HepG2 (cell line): ENCODE measurements at regions not wholly inside any gene's neighbourhood (a gene's known extent, or its start where the extent isn't known, plus 50 kb on each side); places are given as distances from the start of the nearest gene placed in this dataset.

ENCODE experiments used
- ATAC-seq: fragments of 200-7000 bp; cut with Tn5 transposase; 3 replicates; pipeline ENCODE4 v1.9.1; 2020; ENCODE audit warnings: mild to moderate bottlenecking, moderate library complexity
- BruUV-seq: library from RNA; stranded (reverse); fragments of 400-500 nt; replicated peaks from 2 replicates; lab custom pipeline; 2021; lab: Mats Ljungman, UMichigan
- CTCF ChIA-PET: fragments of 300-600 bp; formaldehyde crosslinking; extraction: SDS; loops from one replicate; lab custom pipeline; 2021; ENCODE audit warnings: low total read pairs, inconsistent platforms, low intra/inter-chr PET ratio; lab: Yijun Ruan, JAX
- POLR2A ChIA-PET: fragments of 350-600 bp; sonication (Branson Sonifier 250); formaldehyde crosslinking; loops from one replicate; lab custom pipeline; 2020; ENCODE audit warnings: antibody characterized with exemption, inconsistent platforms; lab: Yijun Ruan, JAX
- DNase-seq: peaks from one replicate; pipeline ENCODE4 v3.0.0-alpha.2; 2015; ENCODE audit warnings: low spot score
- FAIRE-seq: peaks from 3 replicates; lab custom pipeline; 2011; peaks lifted over from hg19 to GRCh38; lab: Jason Lieb, UNC
- H2AFZ ChIP-seq: one replicate; pipeline ENCODE4 v1.6.1; 2011; ENCODE audit warnings: low read length, inconsistent platforms
- H3K27ac ChIP-seq: fragments of 300-600 bp; 3 replicates; pipeline ENCODE4 v1.8.0; 2011; ENCODE audit warnings: mixed run types, mild to moderate bottlenecking, mixed read lengths, low read length, inconsistent platforms; ENCODE audit not compliant: insufficient read depth; ENCODE audit errors: extremely low read length
- H3K27me3 ChIP-seq, 2 experiments: fragments of 200-600 bp in 1 of 2; 2 replicates in 1 of 2; 3 replicates in 1 of 2; pipeline versions ENCODE4 v1.6.0 to v1.8.0; 2011; ENCODE audit warnings: low read length in 2 of 2, mild to moderate bottlenecking in 2 of 2, moderate library complexity in 2 of 2, inconsistent platforms in 1 of 2; ENCODE audit not compliant: insufficient read depth in 2 of 2, control insufficient read depth in 1 of 2
- H3K36me3 ChIP-seq, 2 experiments: fragments of 200-600 bp in 1 of 2; replicated peaks in 1 of 2; 2 replicates in 1 of 2; 3 replicates in 1 of 2; pipeline versions ENCODE4 v1.5.1 to v1.8.0; 2011; ENCODE audit warnings: low read length in 2 of 2, inconsistent platforms in 1 of 2; ENCODE audit not compliant: insufficient read depth in 2 of 2, control insufficient read depth in 1 of 2
- H3K4me1 ChIP-seq: 2 replicates; pipeline ENCODE4 v1.5.1; 2012; ENCODE audit warnings: low read length, inconsistent platforms; ENCODE audit not compliant: insufficient read depth
- H3K4me2 ChIP-seq: 2 replicates; pipeline ENCODE4 v1.6.0; 2011; ENCODE audit warnings: low read depth, low read length, inconsistent platforms
- H3K4me3 ChIP-seq, 3 experiments: fragments of 200-600 bp in 1 of 3; sonication (generic), shearing (Covaris generic) in 1 of 3; replicated peaks in 1 of 3; 2 replicates each; pipeline ENCODE4 v1.5.1; 2011 to 2016; ENCODE audit warnings: low read length in 3 of 3, inconsistent platforms in 2 of 3, low read depth in 2 of 3, mild to moderate bottlenecking in 2 of 3, control low read depth in 1 of 3, mixed read lengths in 1 of 3; ENCODE audit not compliant: insufficient read depth in 1 of 3
- H3K79me2 ChIP-seq: one replicate; pipeline ENCODE4 v1.6.1; 2011; ENCODE audit warnings: low read length, inconsistent platforms; ENCODE audit not compliant: insufficient read depth
- H3K9ac ChIP-seq: 2 replicates; pipeline ENCODE4 v1.6.0; 2011; ENCODE audit warnings: mild to moderate bottlenecking, low read depth, low read length, inconsistent platforms; ENCODE audit not compliant: insufficient read depth
- H3K9me3 ChIP-seq: 2 replicates; pipeline ENCODE4 v1.5.1; 2012; ENCODE audit warnings: mild to moderate bottlenecking, low read length
- H4K20me1 ChIP-seq: 2 replicates; pipeline ENCODE4 v1.6.0; 2011; ENCODE audit warnings: inconsistent platforms, mild to moderate bottlenecking, low read length, moderate library complexity; ENCODE audit not compliant: insufficient read depth
- ARHGAP35 ChIP-seq: sonication (generic); formaldehyde crosslinking; IDR thresholded peaks from 2 replicates; pipeline ENCODE4 v1.9.0; 2022; ENCODE audit warnings: mild to moderate bottlenecking, inconsistent platforms, moderate library complexity, missing genetic modification reagents, borderline replicate concordance
- BRD4 ChIP-seq: sonication (generic); formaldehyde crosslinking; IDR thresholded peaks from 2 replicates; pipeline ENCODE4 v1.4.0; 2020; ENCODE audit warnings: missing genetic modification reagents
- MBNL3 ChIP-seq: fragments of 250-450 bp; sonication (Bioruptor Pico); conservative IDR thresholded peaks from 2 replicates; pipeline ENCODE4 v1.8.0; 2022; ENCODE audit warnings: mild to moderate bottlenecking, inconsistent platforms
- NR0B2 ChIP-seq: sonication (generic); formaldehyde crosslinking; IDR thresholded peaks from 2 replicates; pipeline ENCODE4 v1.4.0; 2020; ENCODE audit warnings: mild to moderate bottlenecking, missing genetic modification reagents
- SATB2 ChIP-seq: sonication (generic); formaldehyde crosslinking; IDR thresholded peaks from 2 replicates; pipeline ENCODE4 v1.5.0; 2020; ENCODE audit warnings: missing genetic modification reagents
- ZBTB34 ChIP-seq: sonication (generic); formaldehyde crosslinking; IDR thresholded peaks from 2 replicates; pipeline ENCODE4 v1.8.0; 2022; ENCODE audit warnings: mild to moderate bottlenecking, missing genetic modification reagents
- ZFP36L2 ChIP-seq: sonication (generic); formaldehyde crosslinking; IDR thresholded peaks from 2 replicates; pipeline ENCODE4 v1.4.0; 2020; ENCODE audit warnings: missing genetic modification reagents
- ZNF83 ChIP-seq: sonication (generic); formaldehyde crosslinking; IDR thresholded peaks from 2 replicates; pipeline ENCODE4 v1.4.0; 2020; ENCODE audit warnings: missing genetic modification reagents, mild to moderate bottlenecking, borderline replicate concordance
- ZNF891 ChIP-seq: sonication (generic); formaldehyde crosslinking; IDR thresholded peaks from 2 replicates; pipeline ENCODE4 v1.5.0; 2020; ENCODE audit warnings: mild to moderate bottlenecking, missing genetic modification reagents
- WGBS: methylation state at CpG from one replicate; pipeline ENCODE4 v1.1.6; 2017; ENCODE audit warnings: low lambda C conversion rate; 5-methylcytosine and 5-hydroxymethylcytosine counted together
- in situ Hi-C: cut with HindIII; loops from 2 replicates; pipeline ENCODE4 v1.10.0; 2017; ENCODE audit warnings: low pct_unique_long_range_greater_than_20kb; ENCODE audit not compliant: extremely low pct_ligation_motif_present
- intact Hi-C: fragments of 100-400 bp; cut with micrococcal nuclease; formaldehyde crosslinking; loops from one replicate; pipeline ENCODE4 v1.10.0; 2022; ENCODE audit not compliant: unreplicated experiment
- TF ChIP-seq, protein P1 (sequence below): sonication (generic); formaldehyde crosslinking; IDR thresholded peaks from 2 replicates; pipeline ENCODE4 v1.5.1; 2020; ENCODE audit warnings: mild to moderate bottlenecking, missing genetic modification reagents, borderline replicate concordance
- TF ChIP-seq, protein P2 (sequence below), 2 experiments: sonication (generic) in 1 of 2; formaldehyde crosslinking in 1 of 2; IDR thresholded peaks; 2 replicates each; pipeline versions ENCODE4 v1.6.1 to v1.9.0; 2014 to 2022; ENCODE audit warnings: antibody characterized with exemption in 1 of 2, borderline replicate concordance in 1 of 2, inconsistent platforms in 1 of 2, low read depth in 1 of 2, missing genetic modification reagents in 1 of 2

- H3K27ac ChIP-seq = no peak overlapping the region
- no peaks in the 10 kb centered on the region for H4K20me1 ChIP-seq
- H3K9me3 ChIP-seq = peaks cover 14% of the 10 kb centered on the region; the same call in 1 of the 2 replicates
- no peak for FAIRE-seq
- ATAC-seq = no peak
- ChIA-PET CTCF (no interaction called here), POLR2A (no interaction called here)
- intact Hi-C loops (no loop called here), in situ Hi-C loops (no loop called here)
- no peak overlapping the region for H3K9ac ChIP-seq
- no peaks in the 10 kb centered on the region for H3K79me2 ChIP-seq
- no peaks in the 10 kb centered on the region for H3K4me1 ChIP-seq
- H3K36me3 ChIP-seq = no peaks in the 10 kb centered on the region
- no peak overlapping the region for H2AFZ ChIP-seq
- no TSS peak for BruUV-seq
- H3K4me3 ChIP-seq = no peak overlapping the region
- H3K4me2 ChIP-seq = no peak overlapping the region
- no peaks in the 10 kb centered on the region for H3K27me3 ChIP-seq
- DNase-seq = no peak
- WGBS = 40% methylated on average over 4 of the region's 4 CpGs
- TF ChIP-seq ZNF83 (CRISPR knock-in tag) (no peak), ZNF891 (CRISPR knock-in tag) (no peak), MBNL3 (CRISPR knock-in tag) (no peak), ARHGAP35 (no peak), SATB2 (CRISPR knock-in tag) (no peak), ZFP36L2 (CRISPR knock-in tag) (no peak), BRD4 (CRISPR knock-in tag) (no peak), ZBTB34 (CRISPR knock-in tag) (no peak), NR0B2 (no peak)
- TF ChIP-seq, protein P1, sequence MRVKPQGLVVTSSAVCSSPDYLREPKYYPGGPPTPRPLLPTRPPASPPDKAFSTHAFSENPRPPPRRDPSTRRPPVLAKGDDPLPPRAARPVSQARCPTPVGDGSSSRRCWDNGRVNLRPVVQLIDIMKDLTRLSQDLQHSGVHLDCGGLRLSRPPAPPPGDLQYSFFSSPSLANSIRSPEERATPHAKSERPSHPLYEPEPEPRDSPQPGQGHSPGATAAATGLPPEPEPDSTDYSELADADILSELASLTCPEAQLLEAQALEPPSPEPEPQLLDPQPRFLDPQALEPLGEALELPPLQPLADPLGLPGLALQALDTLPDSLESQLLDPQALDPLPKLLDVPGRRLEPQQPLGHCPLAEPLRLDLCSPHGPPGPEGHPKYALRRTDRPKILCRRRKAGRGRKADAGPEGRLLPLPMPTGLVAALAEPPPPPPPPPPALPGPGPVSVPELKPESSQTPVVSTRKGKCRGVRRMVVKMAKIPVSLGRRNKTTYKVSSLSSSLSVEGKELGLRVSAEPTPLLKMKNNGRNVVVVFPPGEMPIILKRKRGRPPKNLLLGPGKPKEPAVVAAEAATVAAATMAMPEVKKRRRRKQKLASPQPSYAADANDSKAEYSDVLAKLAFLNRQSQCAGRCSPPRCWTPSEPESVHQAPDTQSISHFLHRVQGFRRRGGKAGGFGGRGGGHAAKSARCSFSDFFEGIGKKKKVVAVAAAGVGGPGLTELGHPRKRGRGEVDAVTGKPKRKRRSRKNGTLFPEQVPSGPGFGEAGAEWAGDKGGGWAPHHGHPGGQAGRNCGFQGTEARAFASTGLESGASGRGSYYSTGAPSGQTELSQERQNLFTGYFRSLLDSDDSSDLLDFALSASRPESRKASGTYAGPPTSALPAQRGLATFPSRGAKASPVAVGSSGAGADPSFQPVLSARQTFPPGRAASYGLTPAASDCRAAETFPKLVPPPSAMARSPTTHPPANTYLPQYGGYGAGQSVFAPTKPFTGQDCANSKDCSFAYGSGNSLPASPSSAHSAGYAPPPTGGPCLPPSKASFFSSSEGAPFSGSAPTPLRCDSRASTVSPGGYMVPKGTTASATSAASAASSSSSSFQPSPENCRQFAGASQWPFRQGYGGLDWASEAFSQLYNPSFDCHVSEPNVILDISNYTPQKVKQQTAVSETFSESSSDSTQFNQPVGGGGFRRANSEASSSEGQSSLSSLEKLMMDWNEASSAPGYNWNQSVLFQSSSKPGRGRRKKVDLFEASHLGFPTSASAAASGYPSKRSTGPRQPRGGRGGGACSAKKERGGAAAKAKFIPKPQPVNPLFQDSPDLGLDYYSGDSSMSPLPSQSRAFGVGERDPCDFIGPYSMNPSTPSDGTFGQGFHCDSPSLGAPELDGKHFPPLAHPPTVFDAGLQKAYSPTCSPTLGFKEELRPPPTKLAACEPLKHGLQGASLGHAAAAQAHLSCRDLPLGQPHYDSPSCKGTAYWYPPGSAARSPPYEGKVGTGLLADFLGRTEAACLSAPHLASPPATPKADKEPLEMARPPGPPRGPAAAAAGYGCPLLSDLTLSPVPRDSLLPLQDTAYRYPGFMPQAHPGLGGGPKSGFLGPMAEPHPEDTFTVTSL (CRISPR knock-in tag) = no peak
- TF ChIP-seq, protein P2, sequence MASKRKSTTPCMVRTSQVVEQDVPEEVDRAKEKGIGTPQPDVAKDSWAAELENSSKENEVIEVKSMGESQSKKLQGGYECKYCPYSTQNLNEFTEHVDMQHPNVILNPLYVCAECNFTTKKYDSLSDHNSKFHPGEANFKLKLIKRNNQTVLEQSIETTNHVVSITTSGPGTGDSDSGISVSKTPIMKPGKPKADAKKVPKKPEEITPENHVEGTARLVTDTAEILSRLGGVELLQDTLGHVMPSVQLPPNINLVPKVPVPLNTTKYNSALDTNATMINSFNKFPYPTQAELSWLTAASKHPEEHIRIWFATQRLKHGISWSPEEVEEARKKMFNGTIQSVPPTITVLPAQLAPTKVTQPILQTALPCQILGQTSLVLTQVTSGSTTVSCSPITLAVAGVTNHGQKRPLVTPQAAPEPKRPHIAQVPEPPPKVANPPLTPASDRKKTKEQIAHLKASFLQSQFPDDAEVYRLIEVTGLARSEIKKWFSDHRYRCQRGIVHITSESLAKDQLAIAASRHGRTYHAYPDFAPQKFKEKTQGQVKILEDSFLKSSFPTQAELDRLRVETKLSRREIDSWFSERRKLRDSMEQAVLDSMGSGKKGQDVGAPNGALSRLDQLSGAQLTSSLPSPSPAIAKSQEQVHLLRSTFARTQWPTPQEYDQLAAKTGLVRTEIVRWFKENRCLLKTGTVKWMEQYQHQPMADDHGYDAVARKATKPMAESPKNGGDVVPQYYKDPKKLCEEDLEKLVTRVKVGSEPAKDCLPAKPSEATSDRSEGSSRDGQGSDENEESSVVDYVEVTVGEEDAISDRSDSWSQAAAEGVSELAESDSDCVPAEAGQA (IDR thresholded peaks at IDR 0.05; ENCODE audit: low read depth) = no peak
- TF ChIP-seq, protein P2 (CRISPR knock-in tag; IDR thresholded peaks at IDR 0.05; ENCODE audit: borderline replicate concordance) = no peak
Observed at GRCh38 chr5:5968981-5969380, 409.4 kb downstream of the MED10 start.
